Transverse colon (tissue), 4 donors: ENCODE measurements at regions not wholly inside any gene's neighbourhood (a gene's known extent, or its start where the extent isn't known, plus 50 kb on each side); places are given as distances from the start of the nearest gene placed in this dataset.

Source experiments
- POLR2AphosphoS5 ChIP-seq, 3 donors: sonication (generic); formaldehyde crosslinking; IDR thresholded peaks; one replicate each; pipeline ENCODE4 v1.6.1; 2016; ENCODE audit warnings: antibody characterized with exemption in 3 of 3
- TF ChIP-seq, protein P1 (sequence below), 5 experiments: fragments of 200-600 bp in 3 of 5; fragments of 450-650 bp in 2 of 5; sonication (generic) in 3 of 5; IDR thresholded peaks; 1 replicate in 2 of 5; 2 replicates in 3 of 5; pipeline ENCODE4 v1.5.1; 2016 to 2017; ENCODE audit warnings: antibody characterized with exemption in 5 of 5, inconsistent platforms in 3 of 5, mild to moderate bottlenecking in 2 of 5, moderate library complexity in 1 of 5

GRCh38 chr2:166609183-166609959, 115.3 kb upstream of the SCN7A start:
- no peak for TF ChIP-seq POLR2AphosphoS5 (IDR thresholded peaks at IDR 0.05)
- TF ChIP-seq, protein P1, sequence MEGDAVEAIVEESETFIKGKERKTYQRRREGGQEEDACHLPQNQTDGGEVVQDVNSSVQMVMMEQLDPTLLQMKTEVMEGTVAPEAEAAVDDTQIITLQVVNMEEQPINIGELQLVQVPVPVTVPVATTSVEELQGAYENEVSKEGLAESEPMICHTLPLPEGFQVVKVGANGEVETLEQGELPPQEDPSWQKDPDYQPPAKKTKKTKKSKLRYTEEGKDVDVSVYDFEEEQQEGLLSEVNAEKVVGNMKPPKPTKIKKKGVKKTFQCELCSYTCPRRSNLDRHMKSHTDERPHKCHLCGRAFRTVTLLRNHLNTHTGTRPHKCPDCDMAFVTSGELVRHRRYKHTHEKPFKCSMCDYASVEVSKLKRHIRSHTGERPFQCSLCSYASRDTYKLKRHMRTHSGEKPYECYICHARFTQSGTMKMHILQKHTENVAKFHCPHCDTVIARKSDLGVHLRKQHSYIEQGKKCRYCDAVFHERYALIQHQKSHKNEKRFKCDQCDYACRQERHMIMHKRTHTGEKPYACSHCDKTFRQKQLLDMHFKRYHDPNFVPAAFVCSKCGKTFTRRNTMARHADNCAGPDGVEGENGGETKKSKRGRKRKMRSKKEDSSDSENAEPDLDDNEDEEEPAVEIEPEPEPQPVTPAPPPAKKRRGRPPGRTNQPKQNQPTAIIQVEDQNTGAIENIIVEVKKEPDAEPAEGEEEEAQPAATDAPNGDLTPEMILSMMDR (IDR thresholded peaks at IDR 0.05) = no peak
